NB4 (cell line): ENCODE measurements at regions not wholly inside any gene's neighbourhood (a gene's known extent, or its start where the extent isn't known, plus 50 kb on each side); places are given as distances from the start of the nearest gene placed in this dataset.
"Not testable (repeated sequence)": the region's sequence is repeated elsewhere in the genome, so short reads cannot be mapped to it uniquely, and the experiment has no call there.

ENCODE experiments used
- DNase-seq: peaks from one replicate; pipeline ENCODE4 v3.0.0; 2010; ENCODE audit warnings: low read depth
- H3K4me3 ChIP-seq: one replicate; pipeline ENCODE4 v1.5.1; 2011; ENCODE audit warnings: mild to moderate bottlenecking, low read depth, low read length, moderate library complexity
- MYC ChIP-seq: IDR thresholded peaks from 2 replicates; pipeline ENCODE4 v1.6.1; 2011; ENCODE audit warnings: low read depth, low read length
- POLR2A ChIP-seq: IDR thresholded peaks from 2 replicates; pipeline ENCODE4 v1.6.1; 2011; ENCODE audit warnings: mild to moderate bottlenecking; ENCODE audit not compliant: insufficient read length; ENCODE audit errors: extremely low read depth
- TF ChIP-seq, protein P1 (sequence below): IDR thresholded peaks from one replicate; pipeline ENCODE4 v1.5.1; 2012; ENCODE audit warnings: low read depth, low read length
- TF ChIP-seq, protein P2 (sequence below): IDR thresholded peaks from 2 replicates; pipeline ENCODE4 v1.6.1; 2011; ENCODE audit warnings: low read depth, low read length

DNA sequence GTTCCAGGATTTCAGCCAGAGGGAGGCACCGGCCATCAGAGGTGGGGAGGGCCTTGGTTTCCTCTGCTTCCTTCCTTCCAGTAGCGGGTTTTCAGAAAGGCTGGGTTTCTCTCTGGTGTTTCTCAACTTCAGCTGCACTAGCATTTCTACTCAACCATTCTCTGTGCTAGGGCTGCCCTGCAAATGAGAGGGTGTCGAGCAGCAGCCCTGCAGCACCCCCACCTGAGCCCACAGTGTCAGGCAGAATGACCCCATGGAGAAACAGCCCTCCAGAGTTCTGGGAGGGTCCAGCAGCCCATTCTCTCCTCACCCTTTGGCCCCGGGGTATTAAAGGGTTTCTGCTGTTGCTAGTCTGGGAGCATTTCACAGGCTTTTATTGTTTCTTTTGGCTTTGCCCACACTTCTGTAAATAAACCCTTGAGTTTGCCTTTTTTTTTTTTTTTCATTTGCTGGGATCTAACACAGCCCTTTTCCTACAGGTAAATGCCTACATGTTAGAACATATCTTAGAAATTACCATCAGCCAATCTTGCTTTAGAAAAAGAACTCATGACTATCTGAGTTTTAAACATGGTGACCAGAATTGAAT lies 151.5 kb upstream of the VIPR2 start:
- H3K4me3 ChIP-seq, result no peak overlapping the region
- DNase-seq, result no peak
- TF ChIP-seq, protein P1, sequence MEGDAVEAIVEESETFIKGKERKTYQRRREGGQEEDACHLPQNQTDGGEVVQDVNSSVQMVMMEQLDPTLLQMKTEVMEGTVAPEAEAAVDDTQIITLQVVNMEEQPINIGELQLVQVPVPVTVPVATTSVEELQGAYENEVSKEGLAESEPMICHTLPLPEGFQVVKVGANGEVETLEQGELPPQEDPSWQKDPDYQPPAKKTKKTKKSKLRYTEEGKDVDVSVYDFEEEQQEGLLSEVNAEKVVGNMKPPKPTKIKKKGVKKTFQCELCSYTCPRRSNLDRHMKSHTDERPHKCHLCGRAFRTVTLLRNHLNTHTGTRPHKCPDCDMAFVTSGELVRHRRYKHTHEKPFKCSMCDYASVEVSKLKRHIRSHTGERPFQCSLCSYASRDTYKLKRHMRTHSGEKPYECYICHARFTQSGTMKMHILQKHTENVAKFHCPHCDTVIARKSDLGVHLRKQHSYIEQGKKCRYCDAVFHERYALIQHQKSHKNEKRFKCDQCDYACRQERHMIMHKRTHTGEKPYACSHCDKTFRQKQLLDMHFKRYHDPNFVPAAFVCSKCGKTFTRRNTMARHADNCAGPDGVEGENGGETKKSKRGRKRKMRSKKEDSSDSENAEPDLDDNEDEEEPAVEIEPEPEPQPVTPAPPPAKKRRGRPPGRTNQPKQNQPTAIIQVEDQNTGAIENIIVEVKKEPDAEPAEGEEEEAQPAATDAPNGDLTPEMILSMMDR, result no peak
- TF ChIP-seq POLR2A, result no peak
- TF ChIP-seq, protein P2, sequence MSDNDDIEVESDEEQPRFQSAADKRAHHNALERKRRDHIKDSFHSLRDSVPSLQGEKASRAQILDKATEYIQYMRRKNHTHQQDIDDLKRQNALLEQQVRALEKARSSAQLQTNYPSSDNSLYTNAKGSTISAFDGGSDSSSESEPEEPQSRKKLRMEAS, result no peak
- no peak for TF ChIP-seq MYC

DNA sequence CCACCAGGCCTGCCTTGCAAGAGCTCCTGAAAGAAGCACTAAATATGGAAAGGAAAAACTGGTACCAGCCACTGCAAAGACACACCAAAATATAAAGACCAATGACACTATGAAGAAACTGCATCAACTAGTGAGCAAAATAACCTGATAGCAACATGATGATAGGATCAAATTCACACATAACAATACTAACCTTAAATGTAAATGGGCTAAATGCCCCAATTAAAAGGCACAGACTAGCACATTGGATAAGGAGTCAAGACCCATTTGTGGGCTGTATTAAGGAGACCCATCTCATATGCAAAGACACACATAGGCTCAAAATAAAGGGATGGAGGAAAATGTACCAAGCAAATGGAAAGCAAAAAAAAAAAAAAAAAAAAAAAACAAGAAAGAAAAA lies 141.8 kb upstream of the VIPR2 start:
- DNase-seq, H3K4me3 ChIP-seq: not testable (repeated sequence)

DNA sequence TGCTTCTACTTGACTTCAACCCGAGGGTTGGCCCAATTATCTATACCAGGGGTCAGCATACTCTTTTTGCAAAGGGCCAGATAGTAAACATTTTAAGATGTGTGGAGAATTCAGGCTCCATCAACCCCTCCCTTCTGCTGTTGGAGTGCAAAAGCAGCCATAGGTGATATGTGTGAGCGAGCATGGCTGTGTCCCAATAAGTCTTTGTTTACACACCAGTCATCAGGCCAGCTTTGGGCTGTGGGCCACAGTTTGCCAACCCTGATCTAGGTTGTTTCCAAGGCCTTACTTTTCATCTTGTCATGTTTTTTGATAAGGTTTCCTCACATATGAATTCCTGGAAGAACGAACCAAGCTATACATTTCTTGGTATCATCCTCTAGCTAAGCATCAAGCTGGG lies 136.9 kb upstream of the VIPR2 start:
- TF ChIP-seq MYC (no peak), POLR2A (no peak)
- TF ChIP-seq, protein P2, result no peak
- TF ChIP-seq, protein P1, result no peak
- no peak for DNase-seq
- H3K4me3 ChIP-seq, result no peak overlapping the region

DNA sequence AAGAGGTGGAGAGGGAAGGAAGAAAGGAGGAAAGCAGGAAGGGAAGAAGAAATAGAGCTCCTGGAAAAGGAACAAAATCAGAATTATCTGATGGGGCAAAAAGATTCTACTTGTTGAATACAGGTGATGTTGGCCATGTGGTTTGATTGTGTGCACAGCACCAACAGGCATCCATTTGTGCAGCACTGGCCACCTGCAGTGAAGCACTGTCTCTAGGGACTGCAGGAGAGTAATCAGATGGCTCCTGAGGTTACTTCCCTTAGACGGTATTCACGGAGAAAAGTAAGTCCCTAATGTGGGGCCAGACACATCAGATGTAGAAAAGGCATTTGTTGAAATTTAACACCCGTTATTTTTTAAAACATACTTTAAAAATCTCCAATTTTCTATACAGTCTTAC lies 135.3 kb upstream of the VIPR2 start:
- H3K4me3 ChIP-seq, result no peak overlapping the region
- DNase-seq, result no peak
- no peak for TF ChIP-seq MYC
- TF ChIP-seq POLR2A, result no peak
- TF ChIP-seq, protein P1, result no peak
- TF ChIP-seq, protein P2, result no peak

DNA sequence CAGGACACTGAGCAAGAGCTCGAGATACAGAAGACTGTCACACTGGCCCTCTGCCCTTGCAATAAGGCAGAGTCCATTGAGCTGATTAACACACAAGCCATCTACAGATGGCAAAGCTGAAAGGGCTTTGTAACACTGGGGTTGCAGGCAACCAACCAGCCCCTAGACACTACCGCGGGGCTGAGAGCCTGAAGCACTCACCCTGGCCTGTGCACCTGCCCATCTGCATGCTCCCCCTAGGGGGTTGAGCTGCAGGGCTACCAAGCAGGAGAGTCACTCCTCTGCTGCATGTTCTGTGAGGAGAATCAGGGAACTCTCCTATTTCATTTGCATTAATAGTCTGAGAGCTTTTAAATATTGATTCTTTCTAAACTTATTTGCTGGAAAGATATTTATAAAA lies 128.1 kb upstream of the VIPR2 start:
- no peak for DNase-seq
- TF ChIP-seq, protein P1, result no peak
- TF ChIP-seq, protein P2, result no peak
- TF ChIP-seq MYC (no peak), POLR2A (no peak)

DNA sequence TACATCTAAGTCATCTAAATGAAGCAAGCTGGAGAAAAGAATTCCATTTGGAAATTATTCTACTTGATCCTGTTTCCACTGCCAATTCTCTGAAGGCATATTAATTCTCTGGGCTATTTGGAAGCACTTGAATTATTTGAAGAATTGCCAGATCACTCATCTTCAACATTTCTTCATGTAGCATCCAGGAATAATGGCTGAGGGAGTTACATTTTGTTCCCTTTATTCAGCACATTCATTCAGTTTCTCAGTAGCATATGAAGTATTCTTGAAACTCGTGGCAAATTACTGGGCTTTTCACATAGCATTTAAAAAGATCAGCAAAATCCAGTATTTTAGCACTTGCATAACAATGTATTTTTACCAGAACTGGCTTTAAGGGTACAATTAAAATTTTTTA lies 127.1 kb upstream of the VIPR2 start:
- no peak for TF ChIP-seq MYC
- TF ChIP-seq POLR2A, result no peak
- TF ChIP-seq, protein P1, result no peak
- TF ChIP-seq, protein P2, result no peak
- no peak for DNase-seq
- no peak overlapping the region for H3K4me3 ChIP-seq

More for the DNA sequence above, 128.1 kb upstream of the VIPR2 start:
- H3K4me3 ChIP-seq, result no peak overlapping the region
